ENCODE measurements at regions not wholly inside any gene's neighbourhood (a gene's known extent, or its start where the extent isn't known, plus 50 kb on each side); places are given as distances from the start of the nearest gene placed in this dataset.

GRCh38 chr15:39177561-39177960 lies 403.3 kb upstream of the THBS1 start:
- no peak for ATAC-seq
- no peaks in the 10 kb centered on the region for H3K4me1 Mint-ChIP-seq
- no peak overlapping the region for H3K27ac Mint-ChIP-seq
- no peak for DNase-seq (ENCODE audit: low spot score in 2 of 2)
- no peak overlapping the region for H3K4me3 Mint-ChIP-seq
- no peaks in the 10 kb centered on the region for H3K36me3 Mint-ChIP-seq
- no peaks in the 10 kb centered on the region for H3K9me3 Mint-ChIP-seq

GRCh38 chr15:39180030-39180429 lies 400.8 kb upstream of the THBS1 start:
- Mint-ChIP-seq H3K4me3 (no peak overlapping the region), H3K36me3 (no peaks in the 10 kb centered on the region), H3K9me3 (no peaks in the 10 kb centered on the region), H3K27ac (no peak overlapping the region), H3K4me1 (no peaks in the 10 kb centered on the region)
- no peak for DNase-seq (ENCODE audit: low spot score in 2 of 2)
- no peak for ATAC-seq

GRCh38 chr15:39180483-39180933 lies 400.4 kb upstream of the THBS1 start:
- no peak overlapping the region for H3K27ac Mint-ChIP-seq
- H3K36me3 Mint-ChIP-seq: no peaks in the 10 kb centered on the region
- H3K4me1 Mint-ChIP-seq: no peaks in the 10 kb centered on the region
- no peak overlapping the region for H3K4me3 Mint-ChIP-seq
- H3K9me3 Mint-ChIP-seq: no peaks in the 10 kb centered on the region
- DNase-seq (ENCODE audit: low spot score in 2 of 2): no peak
- ATAC-seq: no peak

GRCh38 chr15:39181056-39181747 lies 399.7 kb upstream of the THBS1 start:
- H3K4me3 Mint-ChIP-seq: no peak overlapping the region
- H3K9me3 Mint-ChIP-seq: no peaks in the 10 kb centered on the region
- ATAC-seq (no peak), DNase-seq (ENCODE audit: low spot score in 2 of 2) (no peak)
- H3K27ac Mint-ChIP-seq: no peak overlapping the region
- no peaks in the 10 kb centered on the region for H3K4me1 Mint-ChIP-seq
- H3K36me3 Mint-ChIP-seq: no peaks in the 10 kb centered on the region

- Mint-ChIP-seq H3K4me1 (no peaks in the 10 kb centered on the region), H3K4me3 (no peak overlapping the region), H3K36me3 (no peaks in the 10 kb centered on the region), H3K9me3 (no peaks in the 10 kb centered on the region), H3K27ac (no peak overlapping the region)
- ATAC-seq (no peak), DNase-seq (ENCODE audit: low spot score in 2 of 2) (no peak)
Measured at GRCh38 chr15:39181940-39182339, 398.9 kb upstream of the THBS1 start.

- ATAC-seq: no peak
- no peak for DNase-seq (ENCODE audit: low spot score in 2 of 2)
- no peaks in the 10 kb centered on the region for H3K4me1 Mint-ChIP-seq
- H3K27ac Mint-ChIP-seq: no peak overlapping the region
- H3K4me3 Mint-ChIP-seq: no peak overlapping the region
- H3K9me3 Mint-ChIP-seq: no peaks in the 10 kb centered on the region
- H3K36me3 Mint-ChIP-seq: no peaks in the 10 kb centered on the region
Measured at GRCh38 chr15:39183164-39183881, 397.6 kb upstream of the THBS1 start.

GRCh38 chr15:39184701-39185390 lies 396.0 kb upstream of the THBS1 start:
- Mint-ChIP-seq H3K4me1 (no peaks in the 10 kb centered on the region), H3K9me3 (no peaks in the 10 kb centered on the region), H3K4me3 (no peak overlapping the region), H3K36me3 (no peaks in the 10 kb centered on the region), H3K27ac (no peak overlapping the region)
- DNase-seq (ENCODE audit: low spot score in 2 of 2): no peak
- ATAC-seq: no peak

GRCh38 chr15:39188314-39188713 lies 392.6 kb upstream of the THBS1 start:
- H3K4me1 Mint-ChIP-seq: no peaks in the 10 kb centered on the region
- H3K4me3 Mint-ChIP-seq: no peak overlapping the region
- DNase-seq (ENCODE audit: low spot score in 2 of 2): no peak
- no peak overlapping the region for H3K27ac Mint-ChIP-seq
- H3K36me3 Mint-ChIP-seq: no peaks in the 10 kb centered on the region
- no peak for ATAC-seq
- no peaks in the 10 kb centered on the region for H3K9me3 Mint-ChIP-seq

- H3K9me3 Mint-ChIP-seq: no peaks in the 10 kb centered on the region
Measured at GRCh38 chr15:39188930-39189329, 391.9 kb upstream of the THBS1 start.

GRCh38 chr15:39191871-39192291 lies 389.0 kb upstream of the THBS1 start:
- no peak overlapping the region for H3K27ac Mint-ChIP-seq
- no peak for DNase-seq (ENCODE audit: low spot score in 2 of 2)
- H3K36me3 Mint-ChIP-seq: no peaks in the 10 kb centered on the region
- no peaks in the 10 kb centered on the region for H3K4me1 Mint-ChIP-seq
- no peak overlapping the region for H3K4me3 Mint-ChIP-seq
- ATAC-seq: no peak
- no peaks in the 10 kb centered on the region for H3K9me3 Mint-ChIP-seq

More at GRCh38 chr15:39188930-39189329, 391.9 kb upstream of the THBS1 start:
- no peak overlapping the region for H3K27ac Mint-ChIP-seq
- no peak for ATAC-seq
- no peaks in the 10 kb centered on the region for H3K4me1 Mint-ChIP-seq
- H3K4me3 Mint-ChIP-seq: no peak overlapping the region
- DNase-seq (ENCODE audit: low spot score in 2 of 2): no peak
- H3K36me3 Mint-ChIP-seq: no peaks in the 10 kb centered on the region

GRCh38 chr15:39192351-39192750 lies 388.5 kb upstream of the THBS1 start:
- Mint-ChIP-seq H3K4me1 (no peaks in the 10 kb centered on the region), H3K27ac (no peak overlapping the region), H3K36me3 (no peaks in the 10 kb centered on the region), H3K9me3 (no peaks in the 10 kb centered on the region), H3K4me3 (no peak overlapping the region)
- no peak for DNase-seq (ENCODE audit: low spot score in 2 of 2)
- ATAC-seq: no peak

- H3K9me3 Mint-ChIP-seq: no peaks in the 10 kb centered on the region
- no peak for DNase-seq (ENCODE audit: low spot score in 2 of 2)
- no peaks in the 10 kb centered on the region for H3K36me3 Mint-ChIP-seq
- ATAC-seq: no peak
- no peak overlapping the region for H3K4me3 Mint-ChIP-seq
- H3K27ac Mint-ChIP-seq: no peak overlapping the region
- no peaks in the 10 kb centered on the region for H3K4me1 Mint-ChIP-seq
Measured at GRCh38 chr15:39192979-39193560, 387.8 kb upstream of the THBS1 start.

GRCh38 chr15:39193611-39194010 lies 387.3 kb upstream of the THBS1 start:
- no peaks in the 10 kb centered on the region for H3K36me3 Mint-ChIP-seq
- DNase-seq (ENCODE audit: low spot score in 2 of 2) (no peak), ATAC-seq (no peak)
- H3K27ac Mint-ChIP-seq: no peak overlapping the region
- no peak overlapping the region for H3K4me3 Mint-ChIP-seq
- H3K9me3 Mint-ChIP-seq: no peaks in the 10 kb centered on the region
- no peaks in the 10 kb centered on the region for H3K4me1 Mint-ChIP-seq

- no peak overlapping the region for H3K27ac Mint-ChIP-seq
- H3K4me1 Mint-ChIP-seq: no peaks in the 10 kb centered on the region
- H3K36me3 Mint-ChIP-seq: no peaks in the 10 kb centered on the region
- DNase-seq (ENCODE audit: low spot score in 2 of 2) (no peak), ATAC-seq (no peak)
- H3K4me3 Mint-ChIP-seq: no peak overlapping the region
- no peaks in the 10 kb centered on the region for H3K9me3 Mint-ChIP-seq
Measured at GRCh38 chr15:39194106-39194830, 386.6 kb upstream of the THBS1 start.

- H3K4me3 Mint-ChIP-seq: no peak overlapping the region
- H3K4me1 Mint-ChIP-seq: no peaks in the 10 kb centered on the region
- no peaks in the 10 kb centered on the region for H3K9me3 Mint-ChIP-seq
- no peaks in the 10 kb centered on the region for H3K36me3 Mint-ChIP-seq
- no peak overlapping the region for H3K27ac Mint-ChIP-seq
- ATAC-seq (no peak), DNase-seq (ENCODE audit: low spot score in 2 of 2) (no peak)
Measured at GRCh38 chr15:39195961-39196486, 384.9 kb upstream of the THBS1 start.

All from stimulated activated effector memory CD8-positive, alpha-beta T cell treated with anti-CD3 and anti-CD28 coated beads, Interleukin-12 subunit alpha, Interleukin-12 subunit beta, amount 100 ng/mL, for 72 hours (primary cell).